ENCODE measurements at regions not wholly inside any gene's neighbourhood (a gene's known extent, or its start where the extent isn't known, plus 50 kb on each side); places are given as distances from the start of the nearest gene placed in this dataset.

DNA sequence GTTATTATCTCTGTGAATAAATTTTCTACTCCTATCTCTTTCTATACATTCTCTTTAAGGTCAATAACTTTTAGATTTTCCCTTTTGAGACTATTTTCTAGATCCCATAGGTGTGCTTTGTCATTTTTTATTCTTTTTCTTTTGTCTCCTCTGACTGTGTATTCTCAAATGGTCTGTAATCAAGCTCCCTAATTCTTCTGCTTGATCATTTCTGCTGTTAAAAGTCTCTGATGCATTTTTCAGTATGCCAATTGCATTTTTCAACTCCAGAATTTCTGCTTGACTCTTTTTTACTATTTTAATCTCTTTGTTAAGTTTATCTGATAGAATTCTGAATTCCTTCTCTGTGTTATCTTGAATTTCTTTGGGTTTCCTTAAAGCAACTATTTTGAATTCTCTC lies 78.2 kb downstream of the THNSL1 start:
- no peak for DNase-seq (ENCODE audit: low read depth in 2 of 2)
- Histone ChIP-seq H3K36me3 (ENCODE audit: control insufficient read depth, insufficient read depth, low read length) (no peaks in the 10 kb centered on the region), H3K79me2 (ENCODE audit: control insufficient read depth, insufficient read depth, low read length) (no peaks in the 10 kb centered on the region), H3K4me2 (ENCODE audit: extremely low read depth, insufficient read depth, low read length) (no peak overlapping the region), H3K9me3 (ENCODE audit: control insufficient read depth, insufficient read depth, low read depth, low read length) (no peaks in the 10 kb centered on the region), H3K27me3 (ENCODE audit: control insufficient read depth, insufficient read depth, low read length) (no peaks in the 10 kb centered on the region), H3K27ac (ENCODE audit: insufficient read depth, low read length) (no peak overlapping the region), H3K9ac (ENCODE audit: insufficient read depth, low read length) (no peak overlapping the region), H4K20me1 (ENCODE audit: control insufficient read depth, extremely low read depth, insufficient read depth, low read length) (no peaks in the 10 kb centered on the region), H3K4me1 (ENCODE audit: control insufficient read depth, extremely low read depth, insufficient read depth, low read length) (no peaks in the 10 kb centered on the region), H2AFZ (ENCODE audit: low read length) (no peak overlapping the region), H3K4me3 (replicated peaks in 1 of 4; ENCODE audit: control extremely low read depth in 1 of 4, insufficient read depth in 1 of 4, low read depth in 3 of 4, low read length in 4 of 4) (no peak overlapping the region)
- TF ChIP-seq, protein P1, sequence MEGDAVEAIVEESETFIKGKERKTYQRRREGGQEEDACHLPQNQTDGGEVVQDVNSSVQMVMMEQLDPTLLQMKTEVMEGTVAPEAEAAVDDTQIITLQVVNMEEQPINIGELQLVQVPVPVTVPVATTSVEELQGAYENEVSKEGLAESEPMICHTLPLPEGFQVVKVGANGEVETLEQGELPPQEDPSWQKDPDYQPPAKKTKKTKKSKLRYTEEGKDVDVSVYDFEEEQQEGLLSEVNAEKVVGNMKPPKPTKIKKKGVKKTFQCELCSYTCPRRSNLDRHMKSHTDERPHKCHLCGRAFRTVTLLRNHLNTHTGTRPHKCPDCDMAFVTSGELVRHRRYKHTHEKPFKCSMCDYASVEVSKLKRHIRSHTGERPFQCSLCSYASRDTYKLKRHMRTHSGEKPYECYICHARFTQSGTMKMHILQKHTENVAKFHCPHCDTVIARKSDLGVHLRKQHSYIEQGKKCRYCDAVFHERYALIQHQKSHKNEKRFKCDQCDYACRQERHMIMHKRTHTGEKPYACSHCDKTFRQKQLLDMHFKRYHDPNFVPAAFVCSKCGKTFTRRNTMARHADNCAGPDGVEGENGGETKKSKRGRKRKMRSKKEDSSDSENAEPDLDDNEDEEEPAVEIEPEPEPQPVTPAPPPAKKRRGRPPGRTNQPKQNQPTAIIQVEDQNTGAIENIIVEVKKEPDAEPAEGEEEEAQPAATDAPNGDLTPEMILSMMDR (conservative IDR thresholded peaks at IDR 0.05 in 1 of 2, IDR thresholded peaks at IDR 0.05 in 1 of 2; ENCODE audit: low read depth in 1 of 2, low read length in 2 of 2) = no peak
- no peak for TF ChIP-seq EZH2 (IDR thresholded peaks at IDR 0.05; ENCODE audit: low read length, missing control alignments)

DNA sequence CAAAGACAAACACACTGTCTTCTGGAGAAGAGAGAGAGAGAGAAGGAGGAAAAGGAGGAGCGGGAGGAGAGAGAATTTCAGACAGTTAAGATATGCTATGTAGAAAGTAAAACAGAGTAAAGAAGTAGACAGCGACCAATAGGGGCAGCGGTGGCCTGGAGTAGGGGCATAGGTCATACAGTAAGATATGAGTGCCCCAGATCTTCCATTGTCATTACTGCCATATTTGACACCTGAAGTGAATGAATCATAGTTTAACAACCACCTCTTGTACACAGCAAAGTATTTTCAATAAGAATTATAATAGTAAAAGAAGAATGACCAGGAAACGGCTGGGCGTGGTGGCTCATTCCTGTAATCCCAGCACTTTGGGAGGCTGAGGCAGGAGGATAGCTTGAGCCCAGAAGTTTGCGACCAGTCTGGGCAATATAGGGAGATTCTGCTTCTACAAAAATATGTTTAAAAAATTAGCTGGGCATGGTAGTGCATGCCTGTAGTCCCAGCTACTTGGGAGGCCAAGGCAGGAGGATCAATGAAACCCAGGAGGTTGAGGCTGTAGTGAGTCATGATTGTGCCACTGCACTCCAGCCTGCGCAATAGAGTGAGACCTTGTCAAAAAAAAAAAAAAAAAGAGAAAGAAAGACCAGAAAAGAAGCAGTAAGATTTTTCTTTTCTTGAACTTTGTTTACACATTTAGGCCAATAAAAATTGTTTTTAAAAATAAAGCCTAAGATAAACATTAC lies 77.0 kb upstream of the GPR158 start:
- no peak overlapping the region for H2AFZ ChIP-seq (ENCODE audit: low read length)
- no peak overlapping the region for H3K27ac ChIP-seq (ENCODE audit: insufficient read depth, low read length)
- no peaks in the 10 kb centered on the region for H3K4me1 ChIP-seq (ENCODE audit: control insufficient read depth, extremely low read depth, insufficient read depth, low read length)
- no peak overlapping the region for H3K4me3 ChIP-seq (replicated peaks in 1 of 4; ENCODE audit: control extremely low read depth in 1 of 4, insufficient read depth in 1 of 4, low read depth in 3 of 4, low read length in 4 of 4)
- no peaks in the 10 kb centered on the region for H3K27me3 ChIP-seq (ENCODE audit: control insufficient read depth, insufficient read depth, low read length)
- TF ChIP-seq, protein P1 (conservative IDR thresholded peaks at IDR 0.05 in 1 of 2, IDR thresholded peaks at IDR 0.05 in 1 of 2; ENCODE audit: low read depth in 1 of 2, low read length in 2 of 2) = no peak
- no peak for TF ChIP-seq EZH2 (IDR thresholded peaks at IDR 0.05; ENCODE audit: low read length, missing control alignments)
- H3K79me2 ChIP-seq (ENCODE audit: control insufficient read depth, insufficient read depth, low read length) = no peaks in the 10 kb centered on the region
- H4K20me1 ChIP-seq (ENCODE audit: control insufficient read depth, extremely low read depth, insufficient read depth, low read length) = no peaks in the 10 kb centered on the region
- no peak overlapping the region for H3K9ac ChIP-seq (ENCODE audit: insufficient read depth, low read length)
- H3K36me3 ChIP-seq (ENCODE audit: control insufficient read depth, insufficient read depth, low read length) = no peaks in the 10 kb centered on the region
- no peak overlapping the region for H3K4me2 ChIP-seq (ENCODE audit: extremely low read depth, insufficient read depth, low read length)
- no peak for DNase-seq (ENCODE audit: low read depth in 2 of 2)
- H3K9me3 ChIP-seq (ENCODE audit: control insufficient read depth, insufficient read depth, low read depth, low read length) = no peaks in the 10 kb centered on the region

DNA sequence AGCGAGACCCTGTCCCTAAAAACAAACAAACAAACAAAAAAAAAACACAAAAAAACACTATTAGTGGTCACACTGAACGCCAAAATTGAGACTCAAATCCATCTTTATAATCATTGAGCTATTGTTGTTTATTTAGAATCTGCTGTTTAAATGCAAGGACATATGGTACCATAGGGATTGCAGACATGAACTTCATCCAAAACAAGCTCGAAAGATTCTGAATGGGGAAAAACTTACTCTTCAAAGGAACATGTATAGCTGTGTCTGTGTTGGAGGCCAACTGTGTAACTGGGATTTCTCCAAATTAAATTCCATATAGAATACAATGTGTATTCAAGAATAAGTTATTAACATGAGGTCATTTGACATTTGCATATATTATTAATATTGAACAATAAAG lies 74.7 kb upstream of the GPR158 start:
- H3K4me2 ChIP-seq (ENCODE audit: extremely low read depth, insufficient read depth, low read length) = no peak overlapping the region
- no peak overlapping the region for H3K4me3 ChIP-seq (replicated peaks in 1 of 4; ENCODE audit: control extremely low read depth in 1 of 4, insufficient read depth in 1 of 4, low read depth in 3 of 4, low read length in 4 of 4)
- no peaks in the 10 kb centered on the region for H3K79me2 ChIP-seq (ENCODE audit: control insufficient read depth, insufficient read depth, low read length)
- H4K20me1 ChIP-seq (ENCODE audit: control insufficient read depth, extremely low read depth, insufficient read depth, low read length) = no peaks in the 10 kb centered on the region
- no peaks in the 10 kb centered on the region for H3K36me3 ChIP-seq (ENCODE audit: control insufficient read depth, insufficient read depth, low read length)
- no peak for DNase-seq (ENCODE audit: low read depth in 2 of 2)
- no peaks in the 10 kb centered on the region for H3K4me1 ChIP-seq (ENCODE audit: control insufficient read depth, extremely low read depth, insufficient read depth, low read length)
- no peak overlapping the region for H3K27ac ChIP-seq (ENCODE audit: insufficient read depth, low read length)
- H3K9me3 ChIP-seq (ENCODE audit: control insufficient read depth, insufficient read depth, low read depth, low read length) = no peaks in the 10 kb centered on the region
- TF ChIP-seq EZH2 (IDR thresholded peaks at IDR 0.05; ENCODE audit: low read length, missing control alignments) = no peak
- TF ChIP-seq, protein P1 (conservative IDR thresholded peaks at IDR 0.05 in 1 of 2, IDR thresholded peaks at IDR 0.05 in 1 of 2; ENCODE audit: low read depth in 1 of 2, low read length in 2 of 2) = no peak
- no peaks in the 10 kb centered on the region for H3K27me3 ChIP-seq (ENCODE audit: control insufficient read depth, insufficient read depth, low read length)
- no peak overlapping the region for H3K9ac ChIP-seq (ENCODE audit: insufficient read depth, low read length)
- H2AFZ ChIP-seq (ENCODE audit: low read length) = no peak overlapping the region
